GM12892 (cell line): ENCODE measurements at regions not wholly inside any gene's neighbourhood (a gene's known extent, or its start where the extent isn't known, plus 50 kb on each side); places are given as distances from the start of the nearest gene placed in this dataset.

Experiments used
- POLR2AphosphoS5 ChIP-seq: IDR thresholded peaks from 2 replicates; pipeline ENCODE4 v1.6.1; 2011; ENCODE audit warnings: low read depth, low read length, control low read depth
- TAF1 ChIP-seq: IDR thresholded peaks from 2 replicates; pipeline ENCODE4 v1.6.1; 2011; ENCODE audit warnings: low read depth, mild to moderate bottlenecking, control low read depth, low read length, borderline replicate concordance

DNA sequence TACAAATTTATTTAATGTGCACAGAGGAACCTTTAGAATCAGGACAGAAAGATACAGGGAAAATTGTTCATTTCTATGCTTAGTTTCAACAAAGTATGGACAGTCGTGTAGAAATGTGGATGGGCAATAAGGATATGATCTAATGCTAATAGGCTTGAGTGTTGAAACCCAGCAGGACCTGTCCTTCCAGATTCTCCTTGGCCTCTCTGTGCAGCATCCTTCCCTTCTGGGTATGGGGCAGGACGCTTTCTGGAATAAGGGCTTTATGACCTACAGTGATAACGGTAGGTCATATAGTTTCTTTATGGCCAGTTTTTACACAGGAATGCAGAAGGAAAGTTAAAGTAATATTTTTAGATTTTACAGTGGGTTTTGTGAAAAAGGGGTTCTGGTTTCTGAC, 698.1 kb downstream of the SI start:
- no peak for TF ChIP-seq POLR2AphosphoS5
- TF ChIP-seq TAF1, result no peak
